Keratinocyte (primary cell): ENCODE measurements at regions not wholly inside any gene's neighbourhood (a gene's known extent, or its start where the extent isn't known, plus 50 kb on each side); places are given as distances from the start of the nearest gene placed in this dataset.

Experiments
- DNase-seq: peaks from one replicate; pipeline ENCODE4 v3.0.0-alpha.2; 2011; ENCODE audit warnings: low read depth, missing footprints, low spot score
- FAIRE-seq: peaks from 2 replicates; lab custom pipeline; 2011; peaks lifted over from hg19 to GRCh38; lab: Jason Lieb, UNC
- H2AFZ ChIP-seq: 2 replicates; pipeline ENCODE4 v1.6.0; 2012; ENCODE audit warnings: low read length, control low read depth, inconsistent platforms; ENCODE audit not compliant: control insufficient read depth
- H3K27ac ChIP-seq: 2 replicates; pipeline ENCODE4 v1.5.1; 2011; ENCODE audit warnings: low read length; ENCODE audit not compliant: control insufficient read depth, insufficient read depth
- H3K27me3 ChIP-seq: 3 replicates; pipeline ENCODE4 v1.6.0; 2011; ENCODE audit warnings: low read length; ENCODE audit not compliant: control insufficient read depth, insufficient read depth; ENCODE audit errors: extremely low read depth
- H3K36me3 ChIP-seq, 2 experiments: 2 replicates in 1 of 2; 3 replicates in 1 of 2; pipeline ENCODE4 v1.5.1; 2011; ENCODE audit warnings: low read length in 2 of 2, mild to moderate bottlenecking in 1 of 2; ENCODE audit not compliant: control insufficient read depth in 2 of 2, insufficient read depth in 2 of 2; ENCODE audit errors: extremely low read depth in 1 of 2
- H3K4me1 ChIP-seq: 3 replicates; pipeline ENCODE4 v1.5.1; 2011; ENCODE audit warnings: low read length; ENCODE audit not compliant: control insufficient read depth, insufficient read depth; ENCODE audit errors: extremely low read depth
- H3K4me2 ChIP-seq: 3 replicates; pipeline ENCODE4 v1.6.0; 2011; ENCODE audit warnings: low read depth, low read length; ENCODE audit not compliant: control insufficient read depth, insufficient read depth; ENCODE audit errors: extremely low read depth
- H3K4me3 ChIP-seq, 3 experiments: fragments of 200-600 bp in 1 of 3; sonication (generic) in 1 of 3; 2 replicates in 2 of 3; 3 replicates in 1 of 3; pipeline ENCODE4 v1.5.1; 2011 to 2016; ENCODE audit warnings: low read length in 3 of 3, mild to moderate bottlenecking in 3 of 3, control low read depth in 2 of 3, inconsistent platforms in 1 of 3, low read depth in 1 of 3, mixed read lengths in 1 of 3, mixed run types in 1 of 3, moderate library complexity in 1 of 3; ENCODE audit not compliant: control insufficient read depth in 2 of 3, insufficient read depth in 2 of 3; ENCODE audit errors: extremely low read depth in 1 of 3
- H3K79me2 ChIP-seq: 2 replicates; pipeline ENCODE4 v1.6.0; 2012; ENCODE audit warnings: low read length; ENCODE audit not compliant: control insufficient read depth, insufficient read depth
- H3K9ac ChIP-seq: 3 replicates; pipeline ENCODE4 v1.6.0; 2011; ENCODE audit warnings: low read length; ENCODE audit not compliant: control insufficient read depth, insufficient read depth; ENCODE audit errors: extremely low read depth
- H3K9me1 ChIP-seq: 3 replicates; pipeline ENCODE4 v1.6.0; 2011; ENCODE audit warnings: low read length; ENCODE audit not compliant: control insufficient read depth, insufficient read depth; ENCODE audit errors: extremely low read depth
- H3K9me3 ChIP-seq: 2 replicates; pipeline ENCODE4 v1.5.1; 2012; ENCODE audit warnings: low read depth, low read length; ENCODE audit not compliant: control insufficient read depth
- H4K20me1 ChIP-seq: 3 replicates; pipeline ENCODE4 v1.6.0; 2011; ENCODE audit warnings: low read length; ENCODE audit not compliant: control insufficient read depth, insufficient read depth; ENCODE audit errors: extremely low read depth
- EZH2 ChIP-seq: IDR thresholded peaks from one replicate; pipeline ENCODE4 v1.6.1; 2012; ENCODE audit warnings: inconsistent platforms, mild to moderate bottlenecking, low read length, moderate library complexity
- dilution Hi-C: fragments of 300-500 bp; cut with MboI; formaldehyde crosslinking; loops from one replicate; pipeline ENCODE4 v1.7.0; 2020; ENCODE audit warnings: low sequenced_read_pairs; ENCODE audit not compliant: extremely low pct_ligation_motif_present
- TF ChIP-seq, protein P1 (sequence below), 3 experiments: IDR thresholded peaks in 1 of 3; conservative IDR thresholded peaks in 1 of 3; optimal IDR thresholded peaks in 1 of 3; 2 replicates in 2 of 3; 3 replicates in 1 of 3; pipeline versions ENCODE3 to v1.5.1; 2011; ENCODE audit warnings: low read length in 3 of 3, mild to moderate bottlenecking in 3 of 3, moderate library complexity in 2 of 3, control low read depth in 1 of 3, inconsistent platforms in 1 of 3; ENCODE audit not compliant: insufficient read depth in 2 of 3; ENCODE audit errors: extremely low read depth in 1 of 3

DNA sequence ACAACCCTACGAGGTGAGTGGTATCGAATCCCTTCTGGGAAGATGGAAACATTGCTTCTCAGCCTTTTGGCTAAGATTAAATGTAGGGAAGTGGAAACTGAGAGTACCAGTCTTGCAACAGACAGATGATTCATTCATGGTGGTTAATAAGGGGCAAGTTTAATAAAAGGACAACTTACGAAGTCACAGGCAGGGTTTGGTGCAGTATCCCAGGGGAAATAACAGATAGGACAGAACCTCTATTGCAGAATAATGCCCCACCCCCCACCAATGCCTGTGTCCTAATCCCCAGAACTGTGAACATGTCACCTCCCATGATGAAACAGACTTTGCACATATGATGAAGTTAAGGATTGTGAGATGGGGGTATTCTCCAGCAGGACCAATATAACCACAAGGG is 212.5 kb downstream of the TBX5 start:
- Histone ChIP-seq H3K79me2 (no peaks in the 10 kb centered on the region), H3K4me2 (no peak overlapping the region), H2AFZ (no peak overlapping the region), H3K9me3 (no peaks in the 10 kb centered on the region), H3K36me3 (no peaks in the 10 kb centered on the region), H3K4me3 (no peak overlapping the region), H3K27me3 (no peaks in the 10 kb centered on the region), H3K9ac (no peak overlapping the region), H4K20me1 (no peaks in the 10 kb centered on the region), H3K9me1 (no peaks in the 10 kb centered on the region), H3K4me1 (no peaks in the 10 kb centered on the region), H3K27ac (no peak overlapping the region)
- no peak for FAIRE-seq
- dilution Hi-C loops = no loop called here
- DNase-seq = no peak
- TF ChIP-seq, protein P1, sequence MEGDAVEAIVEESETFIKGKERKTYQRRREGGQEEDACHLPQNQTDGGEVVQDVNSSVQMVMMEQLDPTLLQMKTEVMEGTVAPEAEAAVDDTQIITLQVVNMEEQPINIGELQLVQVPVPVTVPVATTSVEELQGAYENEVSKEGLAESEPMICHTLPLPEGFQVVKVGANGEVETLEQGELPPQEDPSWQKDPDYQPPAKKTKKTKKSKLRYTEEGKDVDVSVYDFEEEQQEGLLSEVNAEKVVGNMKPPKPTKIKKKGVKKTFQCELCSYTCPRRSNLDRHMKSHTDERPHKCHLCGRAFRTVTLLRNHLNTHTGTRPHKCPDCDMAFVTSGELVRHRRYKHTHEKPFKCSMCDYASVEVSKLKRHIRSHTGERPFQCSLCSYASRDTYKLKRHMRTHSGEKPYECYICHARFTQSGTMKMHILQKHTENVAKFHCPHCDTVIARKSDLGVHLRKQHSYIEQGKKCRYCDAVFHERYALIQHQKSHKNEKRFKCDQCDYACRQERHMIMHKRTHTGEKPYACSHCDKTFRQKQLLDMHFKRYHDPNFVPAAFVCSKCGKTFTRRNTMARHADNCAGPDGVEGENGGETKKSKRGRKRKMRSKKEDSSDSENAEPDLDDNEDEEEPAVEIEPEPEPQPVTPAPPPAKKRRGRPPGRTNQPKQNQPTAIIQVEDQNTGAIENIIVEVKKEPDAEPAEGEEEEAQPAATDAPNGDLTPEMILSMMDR (optimal IDR thresholded peaks at IDR 0.05 in 1 of 3, IDR thresholded peaks at IDR 0.05 in 1 of 3, conservative IDR thresholded peaks at IDR 0.05 in 1 of 3; ENCODE audit: extremely low read depth in 1 of 3, insufficient read depth in 2 of 3, low read length in 3 of 3) = no peak
- TF ChIP-seq EZH2 = no peak

DNA sequence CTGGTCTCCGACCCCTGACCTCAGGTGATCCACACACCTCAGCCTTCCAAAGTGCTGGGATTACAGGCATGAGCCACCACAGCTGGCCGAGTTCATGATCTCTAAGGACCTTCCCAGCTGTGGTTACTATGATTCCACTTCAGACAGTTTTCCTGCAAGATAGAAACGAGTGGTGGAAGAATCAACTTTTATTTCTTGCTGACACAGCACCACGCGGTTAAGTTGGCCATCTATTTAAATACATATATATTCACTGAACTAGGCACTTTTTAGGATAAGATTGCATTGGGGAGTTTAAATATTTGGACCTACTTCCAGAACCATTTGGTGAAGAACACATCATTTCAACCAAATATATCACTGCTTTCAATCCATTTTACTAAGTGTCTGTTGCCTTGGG is 213.4 kb downstream of the TBX5 start:
- Histone ChIP-seq H3K9ac (no peak overlapping the region), H3K27me3 (no peaks in the 10 kb centered on the region), H3K4me1 (no peaks in the 10 kb centered on the region), H3K9me3 (no peaks in the 10 kb centered on the region), H3K4me3 (no peak overlapping the region), H2AFZ (no peak overlapping the region), H3K9me1 (no peaks in the 10 kb centered on the region), H3K4me2 (no peak overlapping the region), H3K36me3 (no peaks in the 10 kb centered on the region), H3K27ac (no peak overlapping the region), H4K20me1 (no peaks in the 10 kb centered on the region), H3K79me2 (no peaks in the 10 kb centered on the region)
- TF ChIP-seq EZH2 = no peak
- TF ChIP-seq, protein P1 (optimal IDR thresholded peaks at IDR 0.05 in 1 of 3, IDR thresholded peaks at IDR 0.05 in 1 of 3, conservative IDR thresholded peaks at IDR 0.05 in 1 of 3; ENCODE audit: extremely low read depth in 1 of 3, insufficient read depth in 2 of 3, low read length in 3 of 3) = no peak
- no peak for FAIRE-seq
- DNase-seq = no peak
- dilution Hi-C loops = no loop called here
